GM10266 (cell line): ENCODE measurements at regions not wholly inside any gene's neighbourhood (a gene's known extent, or its start where the extent isn't known, plus 50 kb on each side); places are given as distances from the start of the nearest gene placed in this dataset.
A peak's percentile ranks its signal among the peaks of the same experiment; 100 is the strongest.

Experiments used
- DNase-seq: peaks from one replicate; pipeline ENCODE4 v3.0.0; 2012; ENCODE audit errors: extremely low spot score
- CTCF ChIP-seq: IDR thresholded peaks from 2 replicates; pipeline ENCODE4 v1.5.1; 2012; ENCODE audit warnings: mild to moderate bottlenecking, low read depth; ENCODE audit not compliant: control insufficient read depth, insufficient read depth; ENCODE audit errors: missing control alignments

GRCh38 chr9:73531658-73532057 is 380.0 kb downstream of the ANXA1 start:
- DNase-seq, result peak; percentile 2
- no peak for TF ChIP-seq CTCF

- TF ChIP-seq CTCF, result no peak
- DNase-seq, result no peak
These were observed 381.3 kb downstream of the ANXA1 start for GRCh38 chr9:73532985-73533384.

GRCh38 chr9:73536403-73536802 is 384.7 kb downstream of the ANXA1 start:
- no peak for DNase-seq
- no peak for TF ChIP-seq CTCF

GRCh38 chr9:73537561-73537960 is 385.9 kb downstream of the ANXA1 start:
- DNase-seq, result no peak
- TF ChIP-seq CTCF, result no peak

- no peak for TF ChIP-seq CTCF
- no peak for DNase-seq
These were observed 388.3 kb downstream of the ANXA1 start for GRCh38 chr9:73539881-73540390.

- no peak for TF ChIP-seq CTCF
- DNase-seq, result no peak
These were observed 390.3 kb downstream of the ANXA1 start for GRCh38 chr9:73541923-73542322.

- no peak for DNase-seq
- no peak for TF ChIP-seq CTCF
These were observed 392.1 kb downstream of the ANXA1 start for GRCh38 chr9:73543727-73544126.
